K562 (cell line): ENCODE measurements at regions not wholly inside any gene's neighbourhood (a gene's known extent, or its start where the extent isn't known, plus 50 kb on each side); places are given as distances from the start of the nearest gene placed in this dataset.

Source experiments
- CCAR2 ChIP-seq: fragments of 200-400 bp; formaldehyde crosslinking; IDR thresholded peaks from 2 replicates; pipeline ENCODE4 v1.6.1; 2017; ENCODE audit warnings: mild to moderate bottlenecking, low read depth, low read length
- COPS2 ChIP-seq: fragments of 450-650 bp; conservative IDR thresholded peaks from 2 replicates; pipeline ENCODE4 v1.6.1; 2016; ENCODE audit warnings: mild to moderate bottlenecking, moderate library complexity
- FOXJ3 ChIP-seq: sonication (generic); formaldehyde crosslinking; IDR thresholded peaks from 2 replicates; pipeline ENCODE4 v1.4.0; 2020; ENCODE audit warnings: mild to moderate bottlenecking, missing genetic modification reagents
- IFI16 ChIP-seq: fragments of 250-450 bp; sonication (Bioruptor Pico); IDR thresholded peaks from 2 replicates; pipeline ENCODE4 v2.1.2; 2022; ENCODE audit warnings: mild to moderate bottlenecking, inconsistent platforms
- JUND ChIP-seq, 2 experiments: IDR thresholded peaks; 2 replicates in 1 of 2; 3 replicates in 1 of 2; pipeline ENCODE4 v1.6.1; 2011; ENCODE audit warnings: borderline replicate concordance in 2 of 2, low read depth in 2 of 2, low read length in 2 of 2, improper control_type of control experiment in 1 of 2, missing biosample characterization in 1 of 2, missing genetic modification characterization in 1 of 2, missing genetic modification reagents in 1 of 2
- RREB1 ChIP-seq: fragments of 250-450 bp; sonication (Bioruptor Pico); IDR thresholded peaks from 2 replicates; pipeline ENCODE4 v1.4.0; 2020
- SMAD3 ChIP-seq: fragments of 450-650 bp; formaldehyde crosslinking; conservative IDR thresholded peaks from 2 replicates; pipeline ENCODE4 v1.4.0; 2020; ENCODE audit warnings: mild to moderate bottlenecking
- WHSC1 ChIP-seq: IDR thresholded peaks from one replicate; pipeline ENCODE4 v1.6.1; 2012; ENCODE audit warnings: low read length, control low read depth, inconsistent platforms

- TF ChIP-seq RREB1 (CRISPR knock-in tag) (no peak), FOXJ3 (no peak), CCAR2 (no peak), WHSC1 (no peak), COPS2 (no peak), SMAD3 (no peak), IFI16 (no peak), JUND (IDR thresholded peaks at IDR 0.05; ENCODE audit: borderline replicate concordance, low read depth, low read length) (no peak), JUND (tag; IDR thresholded peaks at IDR 0.05; ENCODE audit: borderline replicate concordance, low read depth, low read length) (no peak)
These were observed 771.6 kb upstream of the CXADR start (continued) for GRCh38 chr21:16741141-16741665.
